ENCODE measurements at regions not wholly inside any gene's neighbourhood (a gene's known extent, or its start where the extent isn't known, plus 50 kb on each side); places are given as distances from the start of the nearest gene placed in this dataset.

- TF ChIP-seq CTCF (IDR thresholded peaks at IDR 0.05; ENCODE audit: low read length) (no peak), EZH2 (IDR thresholded peaks at IDR 0.05; ENCODE audit: borderline replicate concordance, low read length) (no peak)
Observed at GRCh38 chr15:39510001-39510701, 70.7 kb upstream of the THBS1 start.
